ENCODE measurements at regions not wholly inside any gene's neighbourhood (a gene's known extent, or its start where the extent isn't known, plus 50 kb on each side); places are given as distances from the start of the nearest gene placed in this dataset.

DNA sequence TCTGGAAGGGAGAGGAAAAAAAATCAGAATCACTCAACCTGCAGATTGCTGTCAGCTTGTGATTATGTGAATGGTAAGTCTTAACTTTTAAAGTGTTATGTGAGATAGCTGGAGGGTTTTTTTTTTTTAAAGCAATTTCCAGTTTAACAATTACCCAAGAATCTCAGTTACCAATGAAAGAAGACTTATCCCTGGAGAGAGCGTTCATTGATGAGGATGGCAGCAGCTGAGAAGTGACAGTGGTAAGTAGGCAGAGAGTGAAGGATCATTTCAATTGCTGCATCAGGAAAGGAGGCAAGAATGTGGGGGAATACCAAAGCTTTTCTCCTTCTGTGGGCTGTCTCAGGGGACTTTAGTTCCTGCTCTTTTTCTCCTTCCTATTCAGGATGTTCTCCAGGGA lies 370.2 kb upstream of the C9orf72 start:
- no peak for TF ChIP-seq POLR2A (IDR thresholded peaks at IDR 0.05; ENCODE audit: low read length)
- no peak for TF ChIP-seq GATA1 (IDR thresholded peaks at IDR 0.05; ENCODE audit: low read depth, low read length)

Measured in erythroblast (primary cell).